ENCODE measurements at regions not wholly inside any gene's neighbourhood (a gene's known extent, or its start where the extent isn't known, plus 50 kb on each side); places are given as distances from the start of the nearest gene placed in this dataset.

GRCh38 chr10:107440741-107441140 is 276.2 kb upstream of the SORCS1 start (continued):
- TF ChIP-seq RNF2 (IDR thresholded peaks at IDR 0.05; ENCODE audit: borderline replicate concordance, low read depth, low read length, missing control alignments, poor library complexity, severe bottlenecking), result no peak
